Parathyroid adenoma (tissue), 2 donors: ENCODE measurements at regions not wholly inside any gene's neighbourhood (a gene's known extent, or its start where the extent isn't known, plus 50 kb on each side); places are given as distances from the start of the nearest gene placed in this dataset.

ENCODE experiments used
- H2AFZ ChIP-seq: fragments of 300-600 bp; sonication (generic); one replicate; pipeline ENCODE4 v1.7.0; 2017; ENCODE audit warnings: antibody characterized with exemption, mild to moderate bottlenecking
- H3K27ac ChIP-seq: fragments of 300-600 bp; sonication (generic); one replicate; pipeline ENCODE4 v1.7.0; 2017
- H3K27me3 ChIP-seq: fragments of 300-600 bp; sonication (generic); one replicate; pipeline ENCODE4 v1.7.0; 2017; ENCODE audit warnings: low read length; ENCODE audit not compliant: control insufficient read depth, insufficient read depth
- H3K36me3 ChIP-seq: fragments of 300-600 bp; sonication (generic); one replicate; pipeline ENCODE4 v1.7.0; 2017; ENCODE audit warnings: low read length; ENCODE audit not compliant: control insufficient read depth, insufficient read depth
- H3K4me1 ChIP-seq: fragments of 300-600 bp; sonication (generic); one replicate; pipeline ENCODE4 v1.7.0; 2017; ENCODE audit warnings: control low read depth
- H3K4me2 ChIP-seq: fragments of 300-600 bp; sonication (generic); one replicate; pipeline ENCODE4 v1.7.0; 2017; ENCODE audit warnings: low read length
- H3K4me3 ChIP-seq: fragments of 300-600 bp; sonication (generic); one replicate; pipeline ENCODE4 v1.7.0; 2017; ENCODE audit warnings: low read depth, low read length
- H3K79me2 ChIP-seq: fragments of 300-600 bp; sonication (generic); one replicate; pipeline ENCODE4 v1.7.0; 2017; ENCODE audit warnings: control low read depth
- H3K9ac ChIP-seq: fragments of 300-600 bp; sonication (generic); one replicate; pipeline ENCODE4 v1.7.0; 2017; ENCODE audit warnings: mild to moderate bottlenecking
- H3K9me3 ChIP-seq: fragments of 300-600 bp; sonication (generic); one replicate; pipeline ENCODE4 v1.7.0; 2017; ENCODE audit warnings: low read length; ENCODE audit not compliant: control insufficient read depth
- TF ChIP-seq, protein P1 (sequence below): fragments of 300-600 bp; sonication (generic); IDR thresholded peaks from one replicate; pipeline ENCODE4 v1.7.0; 2017; ENCODE audit warnings: antibody characterized with exemption, mild to moderate bottlenecking
- donor health status: primary hyperparathyroidism.

DNA sequence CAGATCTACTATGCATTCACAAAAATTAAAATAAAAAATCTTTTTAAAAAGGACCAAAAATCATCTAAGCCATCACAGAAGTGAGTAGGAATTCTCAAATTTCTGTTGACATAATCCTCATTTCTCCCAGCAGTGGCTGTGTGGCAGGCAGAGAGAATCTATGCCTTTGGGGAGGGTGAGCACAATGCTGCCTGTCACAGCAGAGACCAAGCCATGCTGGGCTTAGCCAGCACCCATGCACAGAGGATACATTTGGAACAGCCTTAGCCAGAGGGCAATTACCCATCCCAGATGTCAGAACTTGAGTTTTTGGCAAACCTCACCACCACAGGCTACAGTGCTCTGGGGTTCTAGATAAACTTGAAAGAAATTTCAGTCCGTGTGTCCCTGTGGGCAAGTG, 1274.8 kb upstream of the ADGRL3 start:
- TF ChIP-seq, protein P1, sequence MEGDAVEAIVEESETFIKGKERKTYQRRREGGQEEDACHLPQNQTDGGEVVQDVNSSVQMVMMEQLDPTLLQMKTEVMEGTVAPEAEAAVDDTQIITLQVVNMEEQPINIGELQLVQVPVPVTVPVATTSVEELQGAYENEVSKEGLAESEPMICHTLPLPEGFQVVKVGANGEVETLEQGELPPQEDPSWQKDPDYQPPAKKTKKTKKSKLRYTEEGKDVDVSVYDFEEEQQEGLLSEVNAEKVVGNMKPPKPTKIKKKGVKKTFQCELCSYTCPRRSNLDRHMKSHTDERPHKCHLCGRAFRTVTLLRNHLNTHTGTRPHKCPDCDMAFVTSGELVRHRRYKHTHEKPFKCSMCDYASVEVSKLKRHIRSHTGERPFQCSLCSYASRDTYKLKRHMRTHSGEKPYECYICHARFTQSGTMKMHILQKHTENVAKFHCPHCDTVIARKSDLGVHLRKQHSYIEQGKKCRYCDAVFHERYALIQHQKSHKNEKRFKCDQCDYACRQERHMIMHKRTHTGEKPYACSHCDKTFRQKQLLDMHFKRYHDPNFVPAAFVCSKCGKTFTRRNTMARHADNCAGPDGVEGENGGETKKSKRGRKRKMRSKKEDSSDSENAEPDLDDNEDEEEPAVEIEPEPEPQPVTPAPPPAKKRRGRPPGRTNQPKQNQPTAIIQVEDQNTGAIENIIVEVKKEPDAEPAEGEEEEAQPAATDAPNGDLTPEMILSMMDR: no peak
- Histone ChIP-seq H3K4me2 (no peak overlapping the region), H3K9me3 (no peaks in the 10 kb centered on the region), H3K4me1 (no peaks in the 10 kb centered on the region), H3K36me3 (no peaks in the 10 kb centered on the region), H3K79me2 (no peaks in the 10 kb centered on the region), H3K9ac (no peak overlapping the region), H3K27ac (no peak overlapping the region), H2AFZ (no peak overlapping the region), H3K27me3 (no peaks in the 10 kb centered on the region), H3K4me3 (no peak overlapping the region)

DNA sequence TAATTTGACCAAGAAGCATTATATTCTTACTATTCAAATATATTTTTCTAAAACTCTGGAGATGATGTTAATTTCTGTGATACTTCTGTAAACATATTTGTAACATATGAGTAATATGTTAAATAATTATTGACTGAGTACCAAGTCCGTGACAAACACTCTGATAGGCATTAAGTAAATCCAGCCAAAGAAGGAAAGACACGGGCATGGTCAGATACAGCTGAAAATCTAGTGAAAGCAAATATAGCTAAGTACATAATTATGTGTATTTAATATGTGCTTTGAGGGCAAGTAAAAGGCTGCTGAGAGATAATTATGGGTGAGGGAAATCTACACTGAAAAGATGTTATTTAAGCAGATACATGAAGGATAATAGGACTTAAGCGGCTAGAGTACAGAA, 1263.6 kb upstream of the ADGRL3 start:
- no peaks in the 10 kb centered on the region for H3K79me2 ChIP-seq
- no peak overlapping the region for H3K9ac ChIP-seq
- no peak overlapping the region for H3K4me3 ChIP-seq
- H3K36me3 ChIP-seq: no peaks in the 10 kb centered on the region
- H3K4me2 ChIP-seq: no peak overlapping the region
- no peaks in the 10 kb centered on the region for H3K27me3 ChIP-seq
- H2AFZ ChIP-seq: no peak overlapping the region
- no peaks in the 10 kb centered on the region for H3K9me3 ChIP-seq
- H3K4me1 ChIP-seq: no peaks in the 10 kb centered on the region
- TF ChIP-seq, protein P1: no peak
- H3K27ac ChIP-seq: no peak overlapping the region

DNA sequence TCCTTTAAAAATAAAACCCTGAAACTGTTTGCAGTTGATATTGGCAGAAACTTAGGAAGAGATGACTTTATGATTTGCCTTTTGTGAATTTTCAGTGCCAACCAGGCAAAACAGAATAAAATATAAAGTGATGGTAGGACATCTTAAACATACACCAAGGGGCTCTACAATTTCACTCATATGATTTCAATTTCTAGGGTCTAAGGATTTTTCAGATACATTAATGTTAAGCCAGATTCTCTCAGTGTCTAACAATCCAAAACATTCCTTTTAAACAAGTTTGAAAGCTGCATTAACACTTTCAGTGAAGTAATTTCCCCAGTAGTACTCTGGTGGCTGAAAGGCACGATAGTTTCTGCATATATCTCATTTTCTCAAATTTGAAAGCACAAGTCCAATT, 1262.0 kb upstream of the ADGRL3 start:
- no peak overlapping the region for H2AFZ ChIP-seq
- no peaks in the 10 kb centered on the region for H3K27me3 ChIP-seq
- H3K4me3 ChIP-seq: no peak overlapping the region
- H3K79me2 ChIP-seq: no peaks in the 10 kb centered on the region
- TF ChIP-seq, protein P1: no peak
- H3K9me3 ChIP-seq: no peaks in the 10 kb centered on the region
- H3K9ac ChIP-seq: no peak overlapping the region
- no peak overlapping the region for H3K4me2 ChIP-seq
- H3K27ac ChIP-seq: no peak overlapping the region
- H3K4me1 ChIP-seq: no peaks in the 10 kb centered on the region
- no peaks in the 10 kb centered on the region for H3K36me3 ChIP-seq

- no peak overlapping the region for H2AFZ ChIP-seq
- H3K27me3 ChIP-seq: no peaks in the 10 kb centered on the region
- TF ChIP-seq, protein P1: no peak
- no peak overlapping the region for H3K4me3 ChIP-seq
- H3K79me2 ChIP-seq: no peaks in the 10 kb centered on the region
- H3K9me3 ChIP-seq: no peaks in the 10 kb centered on the region
- H3K9ac ChIP-seq: no peak overlapping the region
- no peak overlapping the region for H3K4me2 ChIP-seq
- no peaks in the 10 kb centered on the region for H3K4me1 ChIP-seq
- H3K36me3 ChIP-seq: no peaks in the 10 kb centered on the region
- H3K27ac ChIP-seq: no peak overlapping the region
These were observed 1254.8 kb upstream of the ADGRL3 start for GRCh38 chr4:59945277-59945676.

DNA sequence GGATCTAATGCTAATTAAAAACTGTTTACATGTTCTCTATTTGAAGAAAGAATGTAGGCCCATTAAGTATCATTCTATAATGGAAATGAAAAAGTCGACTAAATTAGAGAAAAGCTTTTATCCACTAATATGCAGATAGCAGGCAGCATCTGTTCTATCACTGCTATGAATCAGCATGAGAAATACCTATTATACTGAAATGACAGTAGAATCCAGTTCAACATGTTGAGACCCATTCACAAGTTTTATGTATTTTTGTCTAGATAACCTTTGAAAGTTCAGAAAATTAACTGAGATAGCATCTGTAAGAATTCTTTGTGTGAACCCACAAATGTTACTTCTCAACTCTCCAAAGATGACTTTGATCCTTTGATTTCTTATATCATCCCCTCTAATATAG, 1254.4 kb upstream of the ADGRL3 start:
- Histone ChIP-seq H3K27ac (no peak overlapping the region), H3K36me3 (no peaks in the 10 kb centered on the region), H2AFZ (no peak overlapping the region), H3K27me3 (no peaks in the 10 kb centered on the region), H3K4me1 (no peaks in the 10 kb centered on the region), H3K4me3 (no peak overlapping the region), H3K79me2 (no peaks in the 10 kb centered on the region), H3K9me3 (no peaks in the 10 kb centered on the region), H3K9ac (no peak overlapping the region), H3K4me2 (no peak overlapping the region)
- TF ChIP-seq, protein P1: no peak
